ENCODE measurements at regions not wholly inside any gene's neighbourhood (a gene's known extent, or its start where the extent isn't known, plus 50 kb on each side); places are given as distances from the start of the nearest gene placed in this dataset.

- no peak for DNase-seq
Measured at GRCh38 chr5:53422539-53422938, 57.9 kb upstream of the FST start.

DNA sequence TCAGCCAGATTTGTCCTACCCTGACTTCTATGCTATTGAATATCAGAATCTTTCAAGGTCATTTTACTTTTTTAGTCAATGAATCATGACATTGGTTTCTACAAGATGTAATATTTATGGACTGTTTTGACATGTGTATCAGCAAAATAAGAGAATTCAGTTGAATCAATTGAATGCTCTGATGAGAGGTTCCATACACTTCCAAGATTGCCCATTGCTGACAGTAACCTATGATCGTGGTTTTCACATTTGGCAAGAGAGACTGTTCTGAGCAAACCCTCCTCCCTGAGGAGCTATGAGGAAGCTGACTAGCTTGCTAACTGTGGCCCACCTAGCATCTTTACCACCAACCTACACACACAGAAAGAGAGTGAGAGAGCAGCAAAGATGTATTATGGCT lies 56.7 kb upstream of the FST start:
- no peak for DNase-seq

DNA sequence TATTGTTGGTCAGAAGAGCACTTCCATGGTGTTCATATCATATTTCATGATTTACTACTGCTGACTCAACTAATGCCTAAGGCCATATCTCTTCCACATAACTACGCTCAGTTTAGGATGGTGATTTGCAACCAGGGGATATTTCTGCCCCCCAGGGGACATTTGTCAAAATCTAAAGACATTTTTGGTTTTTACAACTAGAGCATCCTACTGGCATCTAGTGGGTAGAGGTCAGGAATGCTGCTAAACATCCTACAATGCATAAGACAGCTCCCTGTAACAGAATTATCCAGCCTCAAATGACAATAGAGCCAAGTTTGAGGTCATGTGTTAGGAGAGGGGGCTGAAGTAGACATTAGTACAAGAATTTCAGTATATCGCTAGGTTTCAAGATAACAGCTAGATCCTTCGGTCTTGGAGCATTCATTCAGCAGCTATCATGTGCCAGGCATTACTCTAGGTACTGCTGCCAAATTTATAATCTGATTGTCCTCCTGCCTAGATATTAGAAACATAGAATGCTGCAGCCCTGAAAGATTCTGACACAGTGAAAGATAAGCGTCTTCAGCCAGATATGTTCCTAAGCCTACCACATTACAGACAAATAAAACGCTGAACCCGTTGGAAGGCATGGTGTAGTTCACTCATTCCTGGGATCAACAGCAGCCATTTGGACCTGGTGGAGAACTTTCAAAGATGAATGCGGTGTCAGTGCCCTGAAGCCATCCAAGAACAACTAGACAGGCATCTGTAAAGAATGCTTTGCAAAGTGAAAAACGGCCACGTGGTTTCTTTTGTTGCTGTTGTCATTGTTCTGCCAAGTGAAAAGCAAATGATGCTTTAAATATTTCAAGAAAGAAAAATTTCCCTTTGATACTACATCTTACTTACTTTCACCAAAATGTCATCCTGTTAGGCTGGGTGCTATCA lies 55.5 kb upstream of the FST start:
- no peak for DNase-seq

- DNase-seq: peak; percentile 36
Measured at GRCh38 chr5:53425687-53426511, 54.5 kb upstream of the FST start.

GRCh38 chr5:53426512-53426830 lies 54.0 kb upstream of the FST start:
- no peak for DNase-seq

- DNase-seq: peak in 1 of 2 experiments; percentile 27
Measured at GRCh38 chr5:53426878-53427277, 53.6 kb upstream of the FST start.

- DNase-seq: no peak
Measured at GRCh38 chr5:53427965-53428364, 52.5 kb upstream of the FST start.

DNA sequence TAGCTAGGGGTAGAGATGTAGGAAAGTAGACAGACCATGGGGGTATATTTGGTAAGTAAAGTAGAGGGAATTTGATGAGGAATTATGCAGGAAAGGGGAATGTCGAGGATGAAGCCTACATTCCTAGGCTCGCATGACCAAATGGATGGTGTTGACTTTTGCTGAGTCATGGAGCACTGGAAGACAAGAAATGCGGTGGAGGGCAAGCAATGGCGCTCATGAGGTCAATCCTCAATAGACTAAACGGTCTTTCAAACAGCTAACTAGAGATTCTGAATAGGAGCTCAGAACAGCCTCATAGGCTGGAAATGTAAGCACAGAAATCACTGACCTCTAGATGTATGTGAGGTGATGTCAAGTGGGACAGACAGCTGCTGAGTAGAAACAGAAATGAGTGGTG lies 50.7 kb upstream of the FST start:
- no peak for DNase-seq

DNA sequence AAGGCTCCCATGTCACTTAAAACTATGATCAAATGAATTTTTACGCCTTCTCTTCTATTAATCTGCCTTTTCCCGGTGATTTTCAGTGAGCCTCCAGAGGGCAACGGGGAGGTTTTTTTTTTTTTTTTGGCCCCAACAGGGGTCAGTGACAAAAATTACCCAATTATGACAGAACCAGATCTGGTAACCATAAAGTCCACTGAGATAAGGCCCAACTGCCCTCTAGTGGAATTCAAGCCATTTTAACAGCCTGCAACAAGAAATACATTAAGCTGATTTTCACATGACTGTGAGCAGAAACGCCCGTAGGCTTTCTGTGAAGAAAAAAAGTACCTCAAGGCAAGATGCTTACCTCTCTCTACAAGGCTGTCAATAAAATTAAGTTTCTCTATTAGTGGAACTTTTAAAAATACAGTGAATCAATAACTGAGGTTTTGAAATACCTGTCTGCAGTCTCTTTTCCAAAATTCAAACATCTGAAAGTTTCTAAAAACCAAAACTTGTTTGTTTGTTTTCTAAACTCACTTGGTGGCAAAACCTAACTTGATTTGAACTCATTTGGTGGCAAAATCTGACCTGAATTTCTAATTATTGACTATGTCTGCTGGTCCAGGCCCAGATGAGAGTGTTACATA lies 49.7 kb upstream of the FST start:
- DNase-seq: no peak
